HepG2 (cell line): ENCODE measurements at regions not wholly inside any gene's neighbourhood (a gene's known extent, or its start where the extent isn't known, plus 50 kb on each side); places are given as distances from the start of the nearest gene placed in this dataset.

Experiments used
- ATAC-seq: fragments of 200-7000 bp; cut with Tn5 transposase; 3 replicates; pipeline ENCODE4 v1.9.1; 2020; ENCODE audit warnings: mild to moderate bottlenecking, moderate library complexity
- BruUV-seq: library from RNA; stranded (reverse); fragments of 400-500 nt; replicated peaks from 2 replicates; lab custom pipeline; 2021; lab: Mats Ljungman, UMichigan
- CTCF ChIA-PET: fragments of 300-600 bp; formaldehyde crosslinking; extraction: SDS; loops from one replicate; lab custom pipeline; 2021; ENCODE audit warnings: low total read pairs, inconsistent platforms, low intra/inter-chr PET ratio; lab: Yijun Ruan, JAX
- POLR2A ChIA-PET: fragments of 350-600 bp; sonication (Branson Sonifier 250); formaldehyde crosslinking; loops from one replicate; lab custom pipeline; 2020; ENCODE audit warnings: antibody characterized with exemption, inconsistent platforms; lab: Yijun Ruan, JAX
- DNase-seq: peaks from one replicate; pipeline ENCODE4 v3.0.0-alpha.2; 2015; ENCODE audit warnings: low spot score
- FAIRE-seq: peaks from 3 replicates; lab custom pipeline; 2011; peaks lifted over from hg19 to GRCh38; lab: Jason Lieb, UNC
- H2AFZ ChIP-seq: one replicate; pipeline ENCODE4 v1.6.1; 2011; ENCODE audit warnings: low read length, inconsistent platforms
- H3K27ac ChIP-seq: fragments of 300-600 bp; 3 replicates; pipeline ENCODE4 v1.8.0; 2011; ENCODE audit warnings: mixed run types, mild to moderate bottlenecking, mixed read lengths, low read length, inconsistent platforms; ENCODE audit not compliant: insufficient read depth; ENCODE audit errors: extremely low read length
- H3K27me3 ChIP-seq, 2 experiments: fragments of 200-600 bp in 1 of 2; 2 replicates in 1 of 2; 3 replicates in 1 of 2; pipeline versions ENCODE4 v1.6.0 to v1.8.0; 2011; ENCODE audit warnings: low read length in 2 of 2, mild to moderate bottlenecking in 2 of 2, moderate library complexity in 2 of 2, inconsistent platforms in 1 of 2; ENCODE audit not compliant: insufficient read depth in 2 of 2, control insufficient read depth in 1 of 2
- H3K36me3 ChIP-seq, 2 experiments: fragments of 200-600 bp in 1 of 2; replicated peaks in 1 of 2; 2 replicates in 1 of 2; 3 replicates in 1 of 2; pipeline versions ENCODE4 v1.5.1 to v1.8.0; 2011; ENCODE audit warnings: low read length in 2 of 2, inconsistent platforms in 1 of 2; ENCODE audit not compliant: insufficient read depth in 2 of 2, control insufficient read depth in 1 of 2
- H3K4me1 ChIP-seq: 2 replicates; pipeline ENCODE4 v1.5.1; 2012; ENCODE audit warnings: low read length, inconsistent platforms; ENCODE audit not compliant: insufficient read depth
- H3K4me2 ChIP-seq: 2 replicates; pipeline ENCODE4 v1.6.0; 2011; ENCODE audit warnings: low read depth, low read length, inconsistent platforms
- H3K4me3 ChIP-seq, 3 experiments: fragments of 200-600 bp in 1 of 3; sonication (generic), shearing (Covaris generic) in 1 of 3; replicated peaks in 1 of 3; 2 replicates each; pipeline ENCODE4 v1.5.1; 2011 to 2016; ENCODE audit warnings: low read length in 3 of 3, inconsistent platforms in 2 of 3, low read depth in 2 of 3, mild to moderate bottlenecking in 2 of 3, control low read depth in 1 of 3, mixed read lengths in 1 of 3; ENCODE audit not compliant: insufficient read depth in 1 of 3
- H3K79me2 ChIP-seq: one replicate; pipeline ENCODE4 v1.6.1; 2011; ENCODE audit warnings: low read length, inconsistent platforms; ENCODE audit not compliant: insufficient read depth
- H3K9ac ChIP-seq: 2 replicates; pipeline ENCODE4 v1.6.0; 2011; ENCODE audit warnings: mild to moderate bottlenecking, low read depth, low read length, inconsistent platforms; ENCODE audit not compliant: insufficient read depth
- H3K9me3 ChIP-seq: 2 replicates; pipeline ENCODE4 v1.5.1; 2012; ENCODE audit warnings: mild to moderate bottlenecking, low read length
- H4K20me1 ChIP-seq: 2 replicates; pipeline ENCODE4 v1.6.0; 2011; ENCODE audit warnings: inconsistent platforms, mild to moderate bottlenecking, low read length, moderate library complexity; ENCODE audit not compliant: insufficient read depth
- CEBPB ChIP-seq: IDR thresholded peaks from 2 replicates; pipeline ENCODE4 v1.6.1; 2011; ENCODE audit warnings: low read depth, low read length, improper control_type of control experiment, borderline replicate concordance
- ELF3 ChIP-seq: IDR thresholded peaks from 2 replicates; pipeline ENCODE4 v1.6.1; 2016; ENCODE audit warnings: missing genetic modification reagents, missing compliant biosample characterization
- FOXA1 ChIP-seq, 2 experiments: fragments of 450-650 bp in 1 of 2; sonication (generic) in 1 of 2; formaldehyde crosslinking in 1 of 2; IDR thresholded peaks; 2 replicates each; pipeline versions ENCODE4 v1.4.0 to v1.6.1; 2016 to 2020; ENCODE audit warnings: missing genetic modification reagents in 1 of 2
- IRX3 ChIP-seq: sonication (generic); formaldehyde crosslinking; IDR thresholded peaks from 2 replicates; pipeline ENCODE4 v1.8.1; 2023; ENCODE audit warnings: mild to moderate bottlenecking, low read depth, missing genetic modification reagents, borderline replicate concordance
- KAT8 ChIP-seq: IDR thresholded peaks from 2 replicates; pipeline ENCODE4 v1.6.1; 2016; ENCODE audit warnings: missing genetic modification reagents, missing compliant biosample characterization
- NCOR1 ChIP-seq: fragments of 200-600 bp; sonication (generic); IDR thresholded peaks from 2 replicates; pipeline ENCODE4 v1.7.0; 2017; ENCODE audit warnings: antibody characterized with exemption, low read length, borderline replicate concordance
- POLR2AphosphoS5 ChIP-seq: IDR thresholded peaks from 2 replicates; pipeline ENCODE4 v1.6.1; 2012; ENCODE audit warnings: low read depth, low read length
- SP140L ChIP-seq: sonication (generic); formaldehyde crosslinking; IDR thresholded peaks from 2 replicates; pipeline ENCODE4 v1.4.0; 2020; ENCODE audit warnings: missing genetic modification reagents, borderline replicate concordance
- TBX2 ChIP-seq: sonication (generic); formaldehyde crosslinking; IDR thresholded peaks from 2 replicates; pipeline ENCODE4 v1.5.0; 2020; ENCODE audit warnings: missing genetic modification reagents, mild to moderate bottlenecking, borderline replicate concordance
- WGBS: methylation state at CpG from one replicate; pipeline ENCODE4 v1.1.6; 2017; ENCODE audit warnings: low lambda C conversion rate; 5-methylcytosine and 5-hydroxymethylcytosine counted together
- in situ Hi-C: cut with HindIII; loops from 2 replicates; pipeline ENCODE4 v1.10.0; 2017; ENCODE audit warnings: low pct_unique_long_range_greater_than_20kb; ENCODE audit not compliant: extremely low pct_ligation_motif_present
- intact Hi-C: fragments of 100-400 bp; cut with micrococcal nuclease; formaldehyde crosslinking; loops from one replicate; pipeline ENCODE4 v1.10.0; 2022; ENCODE audit not compliant: unreplicated experiment
- TF ChIP-seq, protein P1 (sequence below): IDR thresholded peaks from 2 replicates; pipeline ENCODE4 v1.6.1; 2016
- TF ChIP-seq, protein P2 (sequence below): sonication (generic); formaldehyde crosslinking; IDR thresholded peaks from 2 replicates; pipeline ENCODE4 v1.4.0; 2020; ENCODE audit warnings: missing genetic modification reagents

DNA sequence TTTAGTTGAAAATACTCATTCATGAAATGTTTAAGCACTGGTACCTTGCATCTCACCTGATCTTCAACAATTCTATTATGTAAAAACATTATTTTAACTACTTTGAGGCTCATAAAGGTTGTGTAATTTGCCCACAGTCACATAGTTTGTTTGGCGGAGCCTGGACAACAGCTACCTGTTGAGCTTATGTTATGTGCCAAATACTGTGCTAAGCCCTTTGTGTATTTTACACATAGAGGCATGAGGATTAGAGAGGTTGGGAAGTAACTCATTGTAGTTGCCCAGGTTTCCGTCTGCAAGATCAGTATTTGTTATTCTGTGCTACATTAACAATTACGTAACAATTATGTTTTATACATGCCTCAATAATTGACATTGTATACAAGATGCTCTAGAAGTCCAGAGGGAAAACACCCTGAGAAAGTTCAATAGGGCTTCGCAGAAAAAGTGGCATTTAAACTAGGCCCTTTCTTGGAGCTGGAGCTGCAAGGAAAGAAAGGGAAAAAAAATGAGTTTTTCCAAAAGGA, 80.4 kb downstream of the BOLA3 start:
- Histone ChIP-seq H3K27ac (no peak overlapping the region), H3K4me2 (no peak overlapping the region), H3K4me3 (no peak overlapping the region), H3K9ac (no peak overlapping the region), H3K79me2 (no peaks in the 10 kb centered on the region), H4K20me1 (no peaks in the 10 kb centered on the region), H3K36me3 (peaks cover 0 to 3% of the 10 kb centered on the region in 2 experiments; a peak in 2 of 5 replicates), H2AFZ (no peak overlapping the region), H3K4me1 (no peaks in the 10 kb centered on the region), H3K9me3 (no peaks in the 10 kb centered on the region), H3K27me3 (no peaks in the 10 kb centered on the region)
- BruUV-seq, result no TSS peak
- in situ Hi-C loops (no loop called here), intact Hi-C loops (no loop called here)
- ChIA-PET POLR2A (no interaction called here), CTCF (no interaction called here)
- no peak for ATAC-seq
- 94% methylated on average over 4 of the region's 4 CpGs for whole genome bisulfite sequencing
- TF ChIP-seq CEBPB, result 0 out of 2 replicates have a peak, but pooled peaks have one; percentile 54
- no peak for TF ChIP-seq SP140L (CRISPR knock-in tag)
- DNase-seq, result no peak
- no peak for FAIRE-seq

DNA sequence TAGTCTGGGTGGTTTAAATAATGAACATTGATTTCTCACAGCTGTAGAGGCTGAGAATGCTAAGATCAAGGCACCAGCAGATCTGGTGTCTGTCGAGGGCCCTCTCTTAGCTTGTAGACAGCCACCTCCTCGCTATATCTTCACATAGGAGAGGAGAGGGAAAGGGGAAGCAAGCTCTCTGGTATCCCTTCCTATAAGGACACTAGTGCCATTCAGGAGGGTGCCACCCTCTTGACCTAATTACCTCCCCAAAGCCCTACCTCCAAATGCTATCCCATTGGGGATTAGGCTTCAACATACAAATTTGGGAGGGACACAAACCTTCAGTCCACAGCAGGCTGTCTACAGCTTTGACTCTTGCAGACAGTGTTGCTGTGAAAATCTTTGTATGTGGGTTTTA, 76.7 kb downstream of the BOLA3 start:
- H3K9ac ChIP-seq, result no peak overlapping the region
- DNase-seq (no peak), FAIRE-seq (no peak), ATAC-seq (no peak)
- no peaks in the 10 kb centered on the region for H3K79me2 ChIP-seq
- H2AFZ ChIP-seq, result no peak overlapping the region
- no peak overlapping the region for H3K4me2 ChIP-seq
- H3K27me3 ChIP-seq, result no peaks in the 10 kb centered on the region
- H3K4me3 ChIP-seq, result no peak overlapping the region
- CTCF ChIA-PET, result no interaction called here
- no peaks in the 10 kb centered on the region for H3K9me3 ChIP-seq
- no peaks in the 10 kb centered on the region for H3K4me1 ChIP-seq
- 94% methylated on average over 2 of the region's 2 CpGs for whole genome bisulfite sequencing
- H4K20me1 ChIP-seq, result no peaks in the 10 kb centered on the region
- H3K27ac ChIP-seq, result no peak overlapping the region
- TF ChIP-seq ELF3 (no peak), KAT8 (no peak), POLR2AphosphoS5 (no peak), FOXA1 (IDR thresholded peaks at IDR 0.05) (no peak), FOXA1 (CRISPR knock-in tag; IDR thresholded peaks at IDR 0.05) (no peak), TBX2 (CRISPR knock-in tag) (no peak), IRX3 (no peak), NCOR1 (no peak)
- TF ChIP-seq, protein P1, sequence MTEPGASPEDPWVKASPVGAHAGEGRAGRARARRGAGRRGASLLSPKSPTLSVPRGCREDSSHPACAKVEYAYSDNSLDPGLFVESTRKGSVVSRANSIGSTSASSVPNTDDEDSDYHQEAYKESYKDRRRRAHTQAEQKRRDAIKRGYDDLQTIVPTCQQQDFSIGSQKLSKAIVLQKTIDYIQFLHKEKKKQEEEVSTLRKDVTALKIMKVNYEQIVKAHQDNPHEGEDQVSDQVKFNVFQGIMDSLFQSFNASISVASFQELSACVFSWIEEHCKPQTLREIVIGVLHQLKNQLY, result no peak
- TF ChIP-seq, protein P2, sequence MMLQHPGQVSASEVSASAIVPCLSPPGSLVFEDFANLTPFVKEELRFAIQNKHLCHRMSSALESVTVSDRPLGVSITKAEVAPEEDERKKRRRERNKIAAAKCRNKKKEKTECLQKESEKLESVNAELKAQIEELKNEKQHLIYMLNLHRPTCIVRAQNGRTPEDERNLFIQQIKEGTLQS (CRISPR knock-in tag), result no peak
- in situ Hi-C loops (no loop called here), intact Hi-C loops (no loop called here)
- H3K36me3 ChIP-seq, result peaks cover 0 to 24% of the 10 kb centered on the region in 2 experiments; a peak in 3 of 5 replicates
- no TSS peak for BruUV-seq
- POLR2A ChIA-PET, result no interaction called here
